GM12878 (cell line): ENCODE measurements at regions not wholly inside any gene's neighbourhood (a gene's known extent, or its start where the extent isn't known, plus 50 kb on each side); places are given as distances from the start of the nearest gene placed in this dataset.

Experiments used
- MXI1 ChIP-seq: fragments of 150-350 bp; IDR thresholded peaks from 2 replicates; pipeline ENCODE4 v1.6.1; 2011; ENCODE audit warnings: low read depth, mild to moderate bottlenecking, inconsistent platforms, low read length, improper control_type of control experiment
- PKNOX1 ChIP-seq: fragments of 450-650 bp; IDR thresholded peaks from 2 replicates; pipeline ENCODE4 v1.6.1; 2016; ENCODE audit warnings: mild to moderate bottlenecking
- SP1 ChIP-seq: IDR thresholded peaks from one replicate; pipeline ENCODE4 v1.6.1; 2011; ENCODE audit warnings: low read depth, low read length
- SUZ12 ChIP-seq: fragments of 200-600 bp; sonication (generic); IDR thresholded peaks from one replicate; pipeline ENCODE4 v1.6.1; 2018; ENCODE audit warnings: antibody characterized with exemption, mild to moderate bottlenecking; ENCODE audit not compliant: unreplicated experiment
- ZBTB40 ChIP-seq: fragments of 450-650 bp; IDR thresholded peaks from 2 replicates; pipeline ENCODE4 v1.6.1; 2016; ENCODE audit warnings: mild to moderate bottlenecking, moderate library complexity, borderline replicate concordance

GRCh38 chr4:176999935-177000543 lies 207.3 kb upstream of the VEGFC start (continued):
- no peak for TF ChIP-seq ZBTB40
- no peak for TF ChIP-seq SP1
- no peak for TF ChIP-seq MXI1
- TF ChIP-seq SUZ12, result no peak
- TF ChIP-seq PKNOX1, result no peak
